ENCODE measurements at regions not wholly inside any gene's neighbourhood (a gene's known extent, or its start where the extent isn't known, plus 50 kb on each side); places are given as distances from the start of the nearest gene placed in this dataset.
"Not testable (repeated sequence)": the region's sequence is repeated elsewhere in the genome, so short reads cannot be mapped to it uniquely, and the experiment has no call there.

DNA sequence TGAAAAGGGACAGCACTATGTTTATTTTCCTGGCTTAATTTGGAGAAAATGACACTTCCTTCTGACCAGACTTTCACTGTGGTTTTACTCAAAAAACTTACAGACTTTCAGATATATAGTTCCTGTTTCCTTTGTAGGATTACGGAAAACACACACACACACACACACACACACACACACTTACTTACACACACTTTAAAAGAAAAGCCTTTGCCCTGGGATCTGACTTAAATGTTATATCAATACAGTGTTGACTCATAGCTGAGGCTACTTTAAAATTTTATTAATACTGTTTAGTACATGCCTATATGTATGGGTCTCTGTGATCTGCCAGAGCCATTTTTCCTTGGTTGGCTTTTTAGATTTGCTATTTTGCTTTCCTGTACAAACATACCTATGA, 758.3 kb downstream of the DNAH5 start:
- no peak for DNase-seq
- TF ChIP-seq GATA1 (IDR thresholded peaks at IDR 0.05; ENCODE audit: low read depth, low read length) (no peak), POLR2A (IDR thresholded peaks at IDR 0.05; ENCODE audit: low read length) (no peak)

DNA sequence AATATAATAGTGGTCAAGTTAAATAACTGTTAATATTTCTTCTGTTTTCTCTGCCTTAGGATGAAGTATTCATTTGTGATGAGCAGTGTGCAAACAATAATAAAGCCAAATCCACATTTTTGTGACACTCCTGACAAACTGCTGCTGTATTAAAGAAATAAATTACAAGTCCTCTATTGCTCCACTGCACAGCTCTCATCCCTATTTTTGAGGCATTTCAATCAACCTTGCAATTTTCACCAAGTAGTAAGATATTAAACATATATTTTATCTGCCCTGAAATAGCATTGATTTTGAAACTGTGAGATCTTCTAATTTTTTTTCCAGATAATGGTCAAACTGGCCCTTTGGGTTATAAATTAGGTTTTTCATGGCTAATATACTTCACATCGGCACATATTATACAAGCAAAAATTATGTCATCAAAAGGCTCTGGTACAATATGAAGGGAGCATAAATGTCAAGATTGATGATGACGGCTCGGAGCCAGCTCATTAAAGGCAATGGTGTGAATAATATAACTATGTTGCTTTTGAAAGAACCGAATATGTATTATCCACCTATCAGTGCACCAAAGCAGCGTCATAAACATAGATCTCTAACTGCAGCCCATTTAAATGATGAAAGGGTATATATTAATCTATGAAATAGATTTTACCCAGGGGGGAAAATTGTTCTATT, 764.9 kb downstream of the DNAH5 start:
- DNase-seq = no peak

GRCh38 chr5:13143630-13144029, 800.9 kb downstream of the DNAH5 start:
- DNase-seq = no peak
- no peak for TF ChIP-seq POLR2A (IDR thresholded peaks at IDR 0.05; ENCODE audit: low read length)
- TF ChIP-seq GATA1 (IDR thresholded peaks at IDR 0.05; ENCODE audit: low read depth, low read length) = no peak

More for the DNA sequence above, 764.9 kb downstream of the DNAH5 start:
- TF ChIP-seq POLR2A (IDR thresholded peaks at IDR 0.05; ENCODE audit: low read length) (no peak), GATA1 (IDR thresholded peaks at IDR 0.05; ENCODE audit: low read depth, low read length) (no peak)

DNA sequence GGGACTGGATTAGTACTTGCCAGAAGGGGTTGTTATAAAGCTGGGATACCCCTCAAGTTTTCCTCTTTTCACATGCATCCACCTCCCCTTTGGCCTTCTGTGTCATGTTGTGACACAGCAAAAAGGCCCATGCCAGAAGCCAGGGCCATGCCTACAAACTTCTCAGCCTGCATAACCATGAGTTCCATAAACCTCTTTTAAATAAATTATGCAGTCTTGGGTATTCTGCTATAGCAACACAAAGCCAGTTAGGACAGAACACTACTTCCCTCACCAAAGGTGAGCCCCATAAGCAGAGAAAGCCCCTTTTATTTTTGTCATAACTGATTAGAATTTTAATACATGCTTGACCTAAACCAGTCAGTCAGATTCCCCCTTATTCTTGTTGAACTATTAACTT, 801.3 kb downstream of the DNAH5 start:
- no peak for DNase-seq
- TF ChIP-seq GATA1 (IDR thresholded peaks at IDR 0.05; ENCODE audit: low read depth, low read length) (no peak), POLR2A (IDR thresholded peaks at IDR 0.05; ENCODE audit: low read length) (no peak)

DNA sequence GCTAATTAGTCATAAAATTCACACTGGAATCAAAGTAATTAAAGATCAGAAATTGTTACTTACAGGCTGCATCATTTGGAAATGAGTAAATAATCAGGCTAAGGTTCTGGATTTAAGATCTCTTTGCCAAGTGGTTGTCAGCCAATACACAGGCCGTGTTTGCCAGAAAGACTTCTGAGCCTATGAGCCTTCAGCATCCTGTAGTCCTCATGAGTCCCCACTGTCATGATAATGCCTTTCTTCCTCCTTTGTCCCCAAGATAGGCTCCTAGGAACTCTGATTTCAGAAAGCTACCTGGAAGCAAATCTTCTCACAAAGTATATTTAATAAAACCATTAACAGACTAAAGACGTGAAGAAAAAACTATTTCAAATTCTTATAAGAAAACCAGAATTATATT, 810.5 kb downstream of the DNAH5 start:
- no peak for DNase-seq
- no peak for TF ChIP-seq POLR2A (IDR thresholded peaks at IDR 0.05; ENCODE audit: low read length)
- no peak for TF ChIP-seq GATA1 (IDR thresholded peaks at IDR 0.05; ENCODE audit: low read depth, low read length)

GRCh38 chr5:13115476-13115875, 829.0 kb downstream of the DNAH5 start:
- DNase-seq = no peak
- TF ChIP-seq POLR2A (IDR thresholded peaks at IDR 0.05; ENCODE audit: low read length) (no peak), GATA1 (IDR thresholded peaks at IDR 0.05; ENCODE audit: low read depth, low read length) (no peak)

DNA sequence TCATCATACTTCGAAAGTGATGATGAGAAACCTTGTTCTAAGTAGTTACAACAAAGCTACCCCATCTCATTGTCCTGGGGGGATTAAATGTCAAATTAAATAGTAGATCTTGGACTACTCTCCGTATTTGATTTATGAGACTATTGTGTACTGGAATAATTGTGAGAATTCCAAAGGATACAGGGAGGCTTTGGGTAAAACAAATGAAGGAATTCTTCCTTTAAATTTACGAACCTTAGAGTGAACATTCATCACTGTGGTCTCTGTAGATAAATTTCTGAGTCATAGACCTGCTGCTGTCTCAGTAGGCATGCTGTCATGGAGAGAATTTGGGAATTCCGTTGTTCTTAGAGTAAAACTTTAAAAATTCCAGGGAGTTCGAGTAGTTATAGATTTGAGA, 836.2 kb downstream of the DNAH5 start:
- no peak for DNase-seq
- TF ChIP-seq GATA1 (IDR thresholded peaks at IDR 0.05; ENCODE audit: low read depth, low read length) (no peak), POLR2A (IDR thresholded peaks at IDR 0.05; ENCODE audit: low read length) (no peak)

DNA sequence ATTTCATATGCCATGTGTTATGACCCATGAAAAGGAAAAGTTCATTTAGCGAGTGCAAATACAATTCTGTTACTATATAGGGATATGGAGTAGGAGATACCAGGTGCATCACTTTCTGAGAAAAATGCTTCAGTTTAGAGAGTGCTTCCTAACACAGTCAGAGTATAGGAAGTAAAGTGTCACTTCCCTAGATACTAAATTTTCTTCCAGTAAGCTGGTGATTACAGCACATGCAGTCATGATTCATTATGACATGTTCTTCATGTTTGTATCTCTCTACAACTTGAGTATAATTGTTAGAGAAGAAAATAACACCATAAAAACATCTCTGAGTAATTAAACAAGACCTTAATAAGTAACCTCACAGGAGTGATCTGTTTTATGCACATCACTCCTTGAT, 837.0 kb downstream of the DNAH5 start:
- TF ChIP-seq POLR2A (IDR thresholded peaks at IDR 0.05; ENCODE audit: low read length) = no peak
- TF ChIP-seq GATA1 (IDR thresholded peaks at IDR 0.05; ENCODE audit: low read depth, low read length) = no peak
- DNase-seq = no peak

- no peak for DNase-seq
- TF ChIP-seq POLR2A (IDR thresholded peaks at IDR 0.05; ENCODE audit: low read length) (no peak), GATA1 (IDR thresholded peaks at IDR 0.05; ENCODE audit: low read depth, low read length) (no peak)
These were observed 863.4 kb downstream of the DNAH5 start for GRCh38 chr5:13081116-13081515.

GRCh38 chr5:13072936-13073335, 871.6 kb downstream of the DNAH5 start:
- DNase-seq = not testable (repeated sequence)

DNA sequence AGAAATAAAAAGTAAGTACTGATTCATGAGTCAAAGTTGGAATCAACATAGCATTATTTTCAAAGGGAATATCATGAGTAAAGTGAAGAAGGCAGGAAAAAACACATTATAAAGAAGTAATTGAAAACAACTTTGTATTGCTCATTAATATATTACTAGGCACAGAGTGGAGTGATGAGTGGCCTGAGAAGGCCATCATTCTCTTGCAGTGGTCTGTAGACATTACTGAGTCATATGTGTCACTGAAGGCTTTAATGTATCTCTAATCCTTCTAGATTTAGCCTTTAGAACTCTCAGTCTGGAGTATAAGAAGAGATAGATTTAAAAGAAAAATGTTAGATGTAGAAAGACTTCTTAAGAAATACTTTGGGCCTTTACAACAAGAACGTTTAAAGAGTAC, 881.4 kb downstream of the DNAH5 start:
- TF ChIP-seq POLR2A (IDR thresholded peaks at IDR 0.05; ENCODE audit: low read length) (no peak), GATA1 (IDR thresholded peaks at IDR 0.05; ENCODE audit: low read depth, low read length) (no peak)
- DNase-seq = no peak

- no peak for DNase-seq
- TF ChIP-seq POLR2A (IDR thresholded peaks at IDR 0.05; ENCODE audit: low read length) = no peak
- TF ChIP-seq GATA1 (IDR thresholded peaks at IDR 0.05; ENCODE audit: low read depth, low read length) = no peak
These were observed 898.5 kb downstream of the DNAH5 start for GRCh38 chr5:13045897-13046551.

GRCh38 chr5:13034061-13034460, 910.4 kb downstream of the DNAH5 start:
- no peak for TF ChIP-seq POLR2A (IDR thresholded peaks at IDR 0.05; ENCODE audit: low read length)
- no peak for TF ChIP-seq GATA1 (IDR thresholded peaks at IDR 0.05; ENCODE audit: low read depth, low read length)
- DNase-seq = no peak

DNA sequence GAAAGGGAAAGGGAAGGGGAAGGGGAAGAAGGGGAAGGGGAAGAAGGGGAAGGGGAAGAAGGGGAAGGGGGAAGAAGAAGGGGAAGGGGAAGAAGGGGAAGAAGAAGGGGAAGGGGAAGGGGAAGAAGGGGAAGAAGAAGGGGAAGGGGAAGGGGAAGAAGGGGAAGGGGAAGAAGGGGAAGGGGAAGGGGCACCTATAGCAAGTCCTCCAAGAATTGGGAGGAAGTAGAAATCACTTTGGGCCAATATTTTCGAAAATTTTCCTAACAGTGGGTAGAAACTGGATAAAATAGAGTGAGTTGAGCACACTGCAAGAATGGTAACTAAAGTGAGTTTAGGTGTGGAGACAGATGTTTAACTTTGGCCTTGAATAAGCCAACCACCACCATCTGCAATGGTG, 915.3 kb downstream of the DNAH5 start:
- no peak for TF ChIP-seq POLR2A (IDR thresholded peaks at IDR 0.05; ENCODE audit: low read length)
- TF ChIP-seq GATA1 (IDR thresholded peaks at IDR 0.05; ENCODE audit: low read depth, low read length) = no peak
- no peak for DNase-seq

- DNase-seq = no peak
- TF ChIP-seq GATA1 (IDR thresholded peaks at IDR 0.05; ENCODE audit: low read depth, low read length) (no peak), POLR2A (IDR thresholded peaks at IDR 0.05; ENCODE audit: low read length) (no peak)
These were observed 916.6 kb downstream of the DNAH5 start for GRCh38 chr5:13027874-13028273.
